Thymus (tissue), 11 donors: ENCODE measurements at regions not wholly inside any gene's neighbourhood (a gene's known extent, or its start where the extent isn't known, plus 50 kb on each side); places are given as distances from the start of the nearest gene placed in this dataset.

Source experiments
- DNase-seq, 9 donors: peaks; one replicate each; pipeline ENCODE4 v3.0.0-alpha.2; 2013; ENCODE audit warnings: low spot score in 9 of 9, low read depth in 6 of 9, missing footprints in 1 of 9
- H3K27ac ChIP-seq, 2 donors: one replicate each; pipeline ENCODE4 v1.5.1; 2013; ENCODE audit warnings: control low read depth in 1 of 2, low read depth in 1 of 2, low read length in 1 of 2, mild to moderate bottlenecking in 1 of 2, moderate library complexity in 1 of 2
- H3K27me3 ChIP-seq, 2 donors: one replicate each; pipeline ENCODE4 v1.5.1; 2013; ENCODE audit warnings: low read length in 1 of 2; ENCODE audit not compliant: control insufficient read depth in 2 of 2, insufficient read depth in 1 of 2
- H3K36me3 ChIP-seq, 2 donors: one replicate each; pipeline ENCODE4 v1.5.1; 2013; ENCODE audit warnings: low read length in 1 of 2, mild to moderate bottlenecking in 1 of 2, moderate library complexity in 1 of 2; ENCODE audit not compliant: control insufficient read depth in 2 of 2, insufficient read depth in 2 of 2
- H3K4me1 ChIP-seq, 2 donors: one replicate each; pipeline ENCODE4 v1.5.1; 2013; ENCODE audit warnings: low read length in 2 of 2; ENCODE audit not compliant: control insufficient read depth in 2 of 2, insufficient read depth in 2 of 2
- H3K4me3 ChIP-seq, 2 donors: one replicate each; pipeline ENCODE4 v1.5.1; 2013; ENCODE audit warnings: low read length in 2 of 2, control low read depth in 1 of 2, mild to moderate bottlenecking in 1 of 2
- H3K9me3 ChIP-seq, 2 donors: one replicate each; pipeline ENCODE4 v1.5.1; 2013; ENCODE audit warnings: low read length in 1 of 2, mild to moderate bottlenecking in 1 of 2; ENCODE audit not compliant: control insufficient read depth in 2 of 2, insufficient read depth in 1 of 2
- WGBS: extraction: QIAGEN DNeasy Blood & Tissue Kit; methylation state at CpG from one replicate; pipeline ENCODE4 v1.1.7; 2013; 5-methylcytosine and 5-hydroxymethylcytosine counted together
- donor health status: healthy.

GRCh38 chr15:62404194-62404985 lies 239.3 kb upstream of the C2CD4B start:
- DNase-seq: no peak
- Histone ChIP-seq H3K4me3 (no peak overlapping the region), H3K27me3 (no peaks in the 10 kb centered on the region), H3K4me1 (no peaks in the 10 kb centered on the region), H3K36me3 (no peaks in the 10 kb centered on the region), H3K27ac (no peak overlapping the region), H3K9me3 (peaks cover under 1 to 2% of the 10 kb centered on the region in 2 donors)
- 85% methylated on average over 7 of the region's 7 CpGs for WGBS

DNA sequence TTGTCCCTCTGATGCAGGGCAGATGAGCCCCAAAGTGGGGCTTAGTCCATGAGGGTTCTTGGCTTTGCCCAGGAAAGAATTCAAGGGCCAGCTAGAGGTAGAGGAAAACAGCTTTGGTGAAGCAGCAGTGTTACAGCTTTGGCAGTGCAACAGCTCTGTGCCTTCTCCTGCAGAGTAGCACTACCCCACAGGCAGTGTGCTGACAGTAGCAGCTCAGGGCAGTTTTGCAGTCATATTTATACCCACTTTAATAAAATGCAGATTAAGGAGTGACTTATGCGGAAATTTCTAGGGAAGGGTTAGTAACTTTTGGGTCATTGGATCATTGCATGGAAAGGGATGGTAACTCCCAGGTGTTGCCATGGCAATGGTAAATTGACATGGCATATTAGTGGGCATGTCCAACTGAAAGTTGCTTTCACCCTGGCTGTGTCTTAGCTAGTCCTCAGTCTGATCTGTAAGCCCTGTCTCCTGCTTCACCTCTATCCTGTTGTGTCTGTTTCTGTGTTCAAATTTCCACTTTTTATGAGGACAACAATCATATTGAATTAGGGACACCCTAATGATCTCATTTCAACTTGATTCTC lies 241.3 kb upstream of the C2CD4B start:
- 100% methylated on average over 1 of the region's 1 CpG for WGBS
- H3K27ac ChIP-seq: no peak overlapping the region
- H3K4me1 ChIP-seq: no peaks in the 10 kb centered on the region
- H3K4me3 ChIP-seq: no peak overlapping the region
- DNase-seq: no peak
- no peaks in the 10 kb centered on the region for H3K9me3 ChIP-seq
- H3K27me3 ChIP-seq: no peaks in the 10 kb centered on the region
- no peaks in the 10 kb centered on the region for H3K36me3 ChIP-seq

DNA sequence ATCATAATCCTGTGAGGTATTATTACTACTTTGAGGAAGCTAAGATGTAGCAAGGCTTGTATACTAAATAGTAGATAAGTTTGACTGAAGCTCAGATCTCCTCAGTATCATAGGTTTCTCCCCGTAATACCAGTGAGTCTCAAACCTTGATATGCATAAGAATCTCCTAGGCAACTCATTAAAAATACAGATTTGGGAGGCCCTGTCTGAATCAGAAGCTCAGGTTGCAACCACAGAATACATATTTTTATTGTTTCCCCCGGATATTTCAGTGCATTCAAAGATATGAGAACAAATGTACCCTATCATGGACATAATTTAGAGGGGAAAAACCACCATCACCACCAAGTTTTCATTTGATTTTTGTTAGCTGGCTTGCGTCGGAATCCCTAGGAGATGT lies 242.1 kb upstream of the C2CD4B start:
- no peaks in the 10 kb centered on the region for H3K4me1 ChIP-seq
- WGBS: 96% methylated on average over 4 of the region's 4 CpGs
- H3K4me3 ChIP-seq: no peak overlapping the region
- H3K36me3 ChIP-seq: no peaks in the 10 kb centered on the region
- no peaks in the 10 kb centered on the region for H3K9me3 ChIP-seq
- no peak for DNase-seq
- H3K27ac ChIP-seq: no peak overlapping the region
- H3K27me3 ChIP-seq: no peaks in the 10 kb centered on the region

DNA sequence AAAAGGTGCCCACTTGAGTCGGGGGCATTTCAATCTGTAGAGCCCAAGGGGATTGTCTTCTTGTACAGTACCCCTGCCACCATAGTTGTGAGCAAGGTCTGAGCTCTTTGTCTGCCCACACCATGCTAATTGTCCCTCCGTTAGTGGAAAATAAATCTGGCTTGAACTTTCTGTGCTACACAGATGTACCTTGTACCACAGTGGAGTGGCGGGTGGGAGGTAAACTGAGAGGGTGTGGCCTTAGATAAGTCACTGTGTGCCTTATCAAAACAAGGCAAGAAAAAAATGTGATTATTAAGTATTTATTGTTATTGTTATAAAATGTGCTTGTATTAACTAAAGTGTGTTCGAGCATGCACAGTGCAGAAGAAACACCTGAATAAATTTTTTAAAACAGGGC lies 242.9 kb upstream of the C2CD4B start:
- Histone ChIP-seq H3K36me3 (no peaks in the 10 kb centered on the region), H3K27ac (no peak overlapping the region), H3K27me3 (no peaks in the 10 kb centered on the region), H3K9me3 (no peaks in the 10 kb centered on the region), H3K4me1 (no peaks in the 10 kb centered on the region), H3K4me3 (no peak overlapping the region)
- no peak for DNase-seq
- WGBS: 96% methylated on average over 4 of the region's 4 CpGs

DNA sequence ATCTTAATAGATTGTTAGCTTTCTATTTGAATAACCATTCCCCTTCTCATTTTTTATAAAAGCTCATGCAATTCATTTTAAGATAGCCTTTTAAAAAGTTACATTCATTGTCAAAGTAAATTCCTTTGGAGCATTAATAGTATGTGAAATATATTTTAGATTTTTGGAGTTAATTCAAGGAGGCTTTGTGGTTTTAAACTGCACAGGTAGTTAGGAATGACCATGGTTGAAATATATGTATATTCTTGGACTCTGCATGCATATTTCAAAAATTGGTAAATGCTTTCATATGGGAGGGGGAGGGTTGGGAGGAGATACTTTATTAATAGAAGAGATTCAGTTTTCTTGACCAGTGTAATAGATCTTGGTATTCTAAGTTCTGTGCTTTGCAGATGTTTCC lies 244.4 kb upstream of the C2CD4B start:
- Histone ChIP-seq H3K4me1 (no peaks in the 10 kb centered on the region), H3K27ac (no peak overlapping the region), H3K27me3 (no peaks in the 10 kb centered on the region), H3K4me3 (no peak overlapping the region), H3K36me3 (no peaks in the 10 kb centered on the region), H3K9me3 (no peaks in the 10 kb centered on the region)
- DNase-seq: no peak

DNA sequence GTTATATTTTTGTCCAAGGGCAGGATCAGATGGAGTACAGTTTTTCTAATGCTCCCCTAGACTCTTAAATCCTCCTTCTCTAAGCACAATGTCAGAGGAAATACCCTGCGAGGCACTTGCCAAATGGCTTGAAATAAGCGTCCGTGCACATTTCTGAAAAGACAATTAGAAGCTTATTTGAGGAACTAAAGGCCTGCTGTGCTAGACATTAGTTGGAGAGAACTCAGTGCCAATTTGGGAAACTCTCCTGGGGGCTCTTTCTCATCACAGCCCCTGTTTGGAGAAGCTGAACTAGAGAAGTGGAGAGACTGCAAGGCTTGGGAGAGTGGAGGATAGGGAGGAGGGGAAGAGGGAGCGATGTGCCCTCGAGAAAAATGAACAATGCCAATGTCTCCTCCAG lies 247.6 kb upstream of the C2CD4B start:
- WGBS: 73% methylated on average over 5 of the region's 5 CpGs
- DNase-seq: no peak
- Histone ChIP-seq H3K36me3 (no peaks in the 10 kb centered on the region), H3K27ac (no peak overlapping the region), H3K4me1 (no peaks in the 10 kb centered on the region), H3K9me3 (no peaks in the 10 kb centered on the region), H3K27me3 (no peaks in the 10 kb centered on the region), H3K4me3 (no peak overlapping the region)

GRCh38 chr15:62413153-62413552 lies 248.1 kb upstream of the C2CD4B start:
- Histone ChIP-seq H3K36me3 (no peaks in the 10 kb centered on the region), H3K27ac (no peak overlapping the region), H3K9me3 (no peaks in the 10 kb centered on the region), H3K27me3 (no peaks in the 10 kb centered on the region), H3K4me3 (no peak overlapping the region), H3K4me1 (no peaks in the 10 kb centered on the region)
- DNase-seq: no peak
- WGBS: 98% methylated on average over 5 of the region's 5 CpGs

- Histone ChIP-seq H3K27me3 (no peaks in the 10 kb centered on the region), H3K9me3 (no peaks in the 10 kb centered on the region)
- DNase-seq: no peak
Observed at GRCh38 chr15:62413786-62414185, 248.7 kb upstream of the C2CD4B start.

DNA sequence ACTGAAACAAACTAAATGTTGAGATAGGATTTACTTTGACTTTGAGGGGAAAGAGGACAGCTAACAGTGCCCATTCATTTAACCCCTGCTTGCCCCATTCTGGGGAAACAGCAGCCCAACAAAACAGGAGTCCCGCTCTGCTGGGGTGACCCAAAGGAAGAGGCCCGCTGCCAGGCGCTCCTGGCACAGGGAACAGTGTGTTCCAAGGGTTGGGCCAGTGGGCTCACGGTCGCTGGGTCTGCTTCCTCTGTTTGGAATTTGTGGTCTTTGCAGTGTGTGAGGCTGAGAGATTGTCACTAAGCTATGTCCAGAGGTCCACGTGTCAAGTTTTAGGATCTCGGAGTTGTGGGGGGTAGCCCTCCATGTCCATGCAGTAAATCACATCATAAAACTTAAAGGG lies 250.4 kb upstream of the C2CD4B start:
- Histone ChIP-seq H3K9me3 (no peaks in the 10 kb centered on the region), H3K27me3 (no peaks in the 10 kb centered on the region), H3K36me3 (no peaks in the 10 kb centered on the region), H3K4me3 (no peak overlapping the region), H3K27ac (no peak overlapping the region), H3K4me1 (no peaks in the 10 kb centered on the region)
- WGBS: 95% methylated on average over 7 of the region's 7 CpGs
- no peak for DNase-seq

More at GRCh38 chr15:62413786-62414185, 248.7 kb upstream of the C2CD4B start:
- Histone ChIP-seq H3K36me3 (no peaks in the 10 kb centered on the region), H3K27ac (no peak overlapping the region), H3K4me3 (no peak overlapping the region), H3K4me1 (no peaks in the 10 kb centered on the region)
